HCT116 (cell line): ENCODE measurements at regions not wholly inside any gene's neighbourhood (a gene's known extent, or its start where the extent isn't known, plus 50 kb on each side); places are given as distances from the start of the nearest gene placed in this dataset.

Experiments used
- ATAC-seq: fragments of 200-7000 bp; cut with Tn5 transposase; 2 replicates; pipeline ENCODE4 v1.9.1; 2020; ENCODE audit warnings: mild to moderate bottlenecking, moderate library complexity
- BruUV-seq: library from RNA; stranded (reverse); fragments of 400-500 nt; replicated peaks from 2 replicates; lab custom pipeline; 2021; lab: Mats Ljungman, UMichigan
- CTCF ChIA-PET: fragments of 300-600 bp; sonication (Branson Sonifier 250); formaldehyde crosslinking; loops from one replicate; lab custom pipeline; 2021; ENCODE audit warnings: antibody characterized with exemption; lab: Charles Lee
- POLR2A ChIA-PET: fragments of 300-600, 350-600 bp; sonication (Branson Sonifier 250); formaldehyde crosslinking; loops from one replicate; lab custom pipeline; 2021; ENCODE audit warnings: antibody characterized with exemption; lab: Charles Lee
- RAD21 ChIA-PET, 2 experiments: fragments of 300-600 bp; sonication (Branson Sonifier 250); formaldehyde crosslinking; loops; one replicate each; lab custom pipeline; 2023; ENCODE audit warnings: low total read pairs in 2 of 2; ENCODE audit not compliant: uncharacterized antibody in 2 of 2, unreplicated experiment in 2 of 2, low non-redundant PET in 1 of 2; lab: Charles Lee
- DNase-seq: peaks from one replicate; pipeline ENCODE4 v3.0.0-alpha.2; 2010; ENCODE audit warnings: low read depth, low spot score
- H2AFZ ChIP-seq: fragments of 200-600 bp; shearing (Covaris generic), sonication (generic); 2 replicates; pipeline ENCODE4 v1.6.1; 2017; ENCODE audit warnings: low read depth, mixed run types, mixed read lengths, antibody characterized with exemption, low read length; ENCODE audit not compliant: poor library complexity, severe bottlenecking
- H3K27ac ChIP-seq: 2 replicates; pipeline ENCODE4 v1.5.1; 2012; ENCODE audit warnings: low read depth, low read length
- H3K27me3 ChIP-seq: fragments of 200-600 bp; sonication (generic); 2 replicates; pipeline ENCODE4 v1.6.1; 2016; ENCODE audit warnings: mixed run types, low read length, mixed read lengths; ENCODE audit not compliant: insufficient read depth
- H3K36me3 ChIP-seq, 2 experiments: fragments of 200-500 bp in 1 of 2; fragments of 200-600 bp in 1 of 2; sonication (Bioruptor generic) in 1 of 2; sonication (generic) in 1 of 2; 2 replicates each; pipeline versions ENCODE4 v1.5.1 to v1.6.1; 2014 to 2016; ENCODE audit warnings: low read length in 2 of 2, inconsistent platforms in 1 of 2, mixed read lengths in 1 of 2, mixed run types in 1 of 2; ENCODE audit not compliant: insufficient read depth in 2 of 2, control insufficient read depth in 1 of 2
- H3K4me1 ChIP-seq, 2 experiments: fragments of 200-600 bp in 1 of 2; sonication (generic) in 1 of 2; 2 replicates each; pipeline versions ENCODE4 v1.5.1 to v1.6.1; 2012 to 2017; ENCODE audit warnings: low read length in 2 of 2, inconsistent platforms in 1 of 2, mild to moderate bottlenecking in 1 of 2, mixed read lengths in 1 of 2, mixed run types in 1 of 2, moderate library complexity in 1 of 2; ENCODE audit not compliant: insufficient read depth in 2 of 2, control insufficient read depth in 1 of 2
- H3K4me2 ChIP-seq: fragments of 200-600 bp; sonication (generic); 2 replicates; pipeline ENCODE4 v1.6.1; 2017; ENCODE audit warnings: mixed run types, low read length, mixed read lengths
- H3K4me3 ChIP-seq, 2 experiments: fragments of 200-600 bp in 1 of 2; sonication (generic) in 1 of 2; replicated peaks in 1 of 2; 2 replicates each; pipeline ENCODE4 v1.5.1; 2011 to 2016; ENCODE audit warnings: low read length in 2 of 2, control low read depth in 1 of 2, low read depth in 1 of 2, mild to moderate bottlenecking in 1 of 2, mixed read lengths in 1 of 2, mixed run types in 1 of 2
- H3K79me2 ChIP-seq: fragments of 200-600 bp; sonication (generic); 2 replicates; pipeline ENCODE4 v1.6.1; 2017; ENCODE audit warnings: mild to moderate bottlenecking, mixed run types, low read length, moderate library complexity, mixed read lengths; ENCODE audit not compliant: insufficient read depth
- H3K9ac ChIP-seq: fragments of 200-600 bp; sonication (generic); 2 replicates; pipeline ENCODE4 v1.6.1; 2016; ENCODE audit warnings: low read length, mixed read lengths
- H3K9me2 ChIP-seq: fragments of 200-600 bp; sonication (generic), shearing (Covaris generic); 2 replicates; pipeline ENCODE4 v1.6.1; 2017; ENCODE audit warnings: mixed run types, mild to moderate bottlenecking, moderate library complexity; ENCODE audit not compliant: insufficient read depth
- H3K9me3 ChIP-seq, 2 experiments: fragments of 200-500 bp in 1 of 2; fragments of 200-600 bp in 1 of 2; sonication (Bioruptor generic) in 1 of 2; sonication (generic) in 1 of 2; 2 replicates each; pipeline ENCODE4 v1.6.1; 2014 to 2017; ENCODE audit warnings: low read length in 2 of 2, mixed read lengths in 2 of 2, inconsistent platforms in 1 of 2, low read depth in 1 of 2, mild to moderate bottlenecking in 1 of 2, mixed run types in 1 of 2, moderate library complexity in 1 of 2; ENCODE audit not compliant: control insufficient read depth in 1 of 2, insufficient read depth in 1 of 2
- H4K20me1 ChIP-seq: fragments of 200-600 bp; sonication (generic), shearing (Covaris generic); 2 replicates; pipeline ENCODE4 v1.6.1; 2017; ENCODE audit warnings: mixed run types, mild to moderate bottlenecking, moderate library complexity; ENCODE audit not compliant: insufficient read depth
- EZH2 ChIP-seq: fragments of 200-600 bp; sonication (generic); IDR thresholded peaks from 2 replicates; pipeline ENCODE4 v1.6.1; 2017; ENCODE audit warnings: antibody characterized with exemption, mixed run types
- FOSL1 ChIP-seq: IDR thresholded peaks from 2 replicates; pipeline ENCODE4 v1.6.1; 2012; ENCODE audit warnings: low read depth
- POLR2A ChIP-seq: IDR thresholded peaks from 2 replicates; pipeline ENCODE4 v1.7.0; 2011; ENCODE audit warnings: borderline replicate concordance; ENCODE audit not compliant: insufficient read depth, insufficient read length; ENCODE audit errors: extremely low read depth
- RAD21 ChIP-seq: IDR thresholded peaks from 2 replicates; pipeline ENCODE4 v1.6.1; 2012; ENCODE audit warnings: low read depth, mild to moderate bottlenecking
- SIN3A ChIP-seq: IDR thresholded peaks from 2 replicates; pipeline ENCODE4 v1.6.1; 2012; ENCODE audit warnings: low read depth
- SP1 ChIP-seq: IDR thresholded peaks from 2 replicates; pipeline ENCODE4 v1.6.1; 2012; ENCODE audit warnings: low read depth
- TCF7L2 ChIP-seq: IDR thresholded peaks from 2 replicates; pipeline ENCODE4 v1.7.0; 2011; ENCODE audit warnings: borderline replicate concordance, inconsistent platforms; ENCODE audit not compliant: insufficient read depth, insufficient read length; ENCODE audit errors: extremely low read depth
- YY1 ChIP-seq: IDR thresholded peaks from 2 replicates; pipeline ENCODE4 v1.6.1; 2011; ENCODE audit warnings: low read length, low read depth, moderate library complexity, mild to moderate bottlenecking; ENCODE audit not compliant: insufficient replicate concordance; ENCODE audit errors: extremely low read depth
- intact Hi-C: fragments of 100-400 bp; cut with micrococcal nuclease; formaldehyde crosslinking; loops from 2 replicates; pipeline ENCODE4 v1.10.0; 2022
- TF ChIP-seq, protein P1 (sequence below): IDR thresholded peaks from 2 replicates; pipeline ENCODE4 v1.6.1; 2012; ENCODE audit warnings: low read depth
- TF ChIP-seq, protein P2 (sequence below): IDR thresholded peaks from 2 replicates; pipeline ENCODE4 v1.6.1; 2012
- TF ChIP-seq, protein P3 (sequence below): IDR thresholded peaks from 2 replicates; pipeline ENCODE4 v1.6.1; 2011; ENCODE audit warnings: mild to moderate bottlenecking, low read length, moderate library complexity; ENCODE audit not compliant: insufficient replicate concordance; ENCODE audit errors: extremely low read depth

DNA sequence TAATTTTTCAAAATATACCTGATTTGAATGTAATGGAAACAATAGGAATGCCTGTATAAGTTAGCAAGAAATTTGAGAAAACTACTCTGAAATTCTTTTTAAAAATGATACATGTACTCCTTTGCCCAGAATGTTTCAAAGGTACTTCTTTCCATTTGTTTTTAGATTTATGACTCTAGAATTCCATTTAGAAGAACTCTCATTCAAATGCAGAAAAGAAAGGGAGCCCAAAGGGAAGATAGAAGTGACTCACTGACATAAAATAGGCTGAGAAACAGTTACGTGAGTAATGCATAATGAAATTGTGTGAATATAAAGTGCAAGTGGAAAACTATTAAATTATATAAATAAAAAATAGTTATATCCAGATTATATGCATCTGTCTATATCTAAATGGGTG is 926.3 kb downstream of the TAF11L14 start (continued):
- TF ChIP-seq, protein P1, sequence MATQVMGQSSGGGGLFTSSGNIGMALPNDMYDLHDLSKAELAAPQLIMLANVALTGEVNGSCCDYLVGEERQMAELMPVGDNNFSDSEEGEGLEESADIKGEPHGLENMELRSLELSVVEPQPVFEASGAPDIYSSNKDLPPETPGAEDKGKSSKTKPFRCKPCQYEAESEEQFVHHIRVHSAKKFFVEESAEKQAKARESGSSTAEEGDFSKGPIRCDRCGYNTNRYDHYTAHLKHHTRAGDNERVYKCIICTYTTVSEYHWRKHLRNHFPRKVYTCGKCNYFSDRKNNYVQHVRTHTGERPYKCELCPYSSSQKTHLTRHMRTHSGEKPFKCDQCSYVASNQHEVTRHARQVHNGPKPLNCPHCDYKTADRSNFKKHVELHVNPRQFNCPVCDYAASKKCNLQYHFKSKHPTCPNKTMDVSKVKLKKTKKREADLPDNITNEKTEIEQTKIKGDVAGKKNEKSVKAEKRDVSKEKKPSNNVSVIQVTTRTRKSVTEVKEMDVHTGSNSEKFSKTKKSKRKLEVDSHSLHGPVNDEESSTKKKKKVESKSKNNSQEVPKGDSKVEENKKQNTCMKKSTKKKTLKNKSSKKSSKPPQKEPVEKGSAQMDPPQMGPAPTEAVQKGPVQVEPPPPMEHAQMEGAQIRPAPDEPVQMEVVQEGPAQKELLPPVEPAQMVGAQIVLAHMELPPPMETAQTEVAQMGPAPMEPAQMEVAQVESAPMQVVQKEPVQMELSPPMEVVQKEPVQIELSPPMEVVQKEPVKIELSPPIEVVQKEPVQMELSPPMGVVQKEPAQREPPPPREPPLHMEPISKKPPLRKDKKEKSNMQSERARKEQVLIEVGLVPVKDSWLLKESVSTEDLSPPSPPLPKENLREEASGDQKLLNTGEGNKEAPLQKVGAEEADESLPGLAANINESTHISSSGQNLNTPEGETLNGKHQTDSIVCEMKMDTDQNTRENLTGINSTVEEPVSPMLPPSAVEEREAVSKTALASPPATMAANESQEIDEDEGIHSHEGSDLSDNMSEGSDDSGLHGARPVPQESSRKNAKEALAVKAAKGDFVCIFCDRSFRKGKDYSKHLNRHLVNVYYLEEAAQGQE: no peak
- TF ChIP-seq, protein P2, sequence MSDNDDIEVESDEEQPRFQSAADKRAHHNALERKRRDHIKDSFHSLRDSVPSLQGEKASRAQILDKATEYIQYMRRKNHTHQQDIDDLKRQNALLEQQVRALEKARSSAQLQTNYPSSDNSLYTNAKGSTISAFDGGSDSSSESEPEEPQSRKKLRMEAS: no peak

DNA sequence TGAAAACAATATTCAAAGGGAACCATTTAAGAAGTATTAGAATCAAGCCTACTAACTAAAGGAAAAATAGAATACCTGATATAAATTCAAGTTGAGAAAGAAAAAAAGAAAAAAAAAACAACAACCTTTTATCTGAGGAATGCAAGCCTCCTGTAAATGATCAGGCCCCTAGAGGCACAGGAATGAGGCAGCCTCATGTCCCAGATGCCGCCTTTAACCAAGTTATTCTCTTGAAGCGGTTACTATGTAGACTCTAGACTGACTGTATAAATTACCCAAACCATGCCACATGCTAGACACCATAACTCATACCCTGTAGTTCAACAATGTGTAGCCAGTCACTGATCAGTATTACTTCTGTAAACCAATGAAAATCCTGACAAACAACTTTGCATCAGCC is 929.6 kb downstream of the TAF11L14 start:
- H3K9me2 ChIP-seq: no peaks in the 10 kb centered on the region
- no peak overlapping the region for H2AFZ ChIP-seq
- H3K27ac ChIP-seq: no peak overlapping the region
- no TSS peak for BruUV-seq
- no peaks in the 10 kb centered on the region for H3K4me1 ChIP-seq
- no peaks in the 10 kb centered on the region for H4K20me1 ChIP-seq
- POLR2A ChIA-PET: no interaction called here
- no peaks in the 10 kb centered on the region for H3K27me3 ChIP-seq
- ATAC-seq (no peak), DNase-seq (no peak)
- no peak overlapping the region for H3K9ac ChIP-seq
- CTCF ChIA-PET: no interaction called here
- TF ChIP-seq POLR2A: no peak
- no peak for TF ChIP-seq YY1
- no peak for TF ChIP-seq RAD21
- no peak for TF ChIP-seq SP1
- TF ChIP-seq, protein P3, sequence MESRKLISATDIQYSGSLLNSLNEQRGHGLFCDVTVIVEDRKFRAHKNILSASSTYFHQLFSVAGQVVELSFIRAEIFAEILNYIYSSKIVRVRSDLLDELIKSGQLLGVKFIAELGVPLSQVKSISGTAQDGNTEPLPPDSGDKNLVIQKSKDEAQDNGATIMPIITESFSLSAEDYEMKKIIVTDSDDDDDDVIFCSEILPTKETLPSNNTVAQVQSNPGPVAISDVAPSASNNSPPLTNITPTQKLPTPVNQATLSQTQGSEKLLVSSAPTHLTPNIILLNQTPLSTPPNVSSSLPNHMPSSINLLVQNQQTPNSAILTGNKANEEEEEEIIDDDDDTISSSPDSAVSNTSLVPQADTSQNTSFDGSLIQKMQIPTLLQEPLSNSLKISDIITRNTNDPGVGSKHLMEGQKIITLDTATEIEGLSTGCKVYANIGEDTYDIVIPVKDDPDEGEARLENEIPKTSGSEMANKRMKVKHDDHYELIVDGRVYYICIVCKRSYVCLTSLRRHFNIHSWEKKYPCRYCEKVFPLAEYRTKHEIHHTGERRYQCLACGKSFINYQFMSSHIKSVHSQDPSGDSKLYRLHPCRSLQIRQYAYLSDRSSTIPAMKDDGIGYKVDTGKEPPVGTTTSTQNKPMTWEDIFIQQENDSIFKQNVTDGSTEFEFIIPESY: no peak
- TF ChIP-seq, protein P2: no peak
- TF ChIP-seq FOSL1: no peak
- TF ChIP-seq, protein P1: no peak
- no peak for TF ChIP-seq TCF7L2
- TF ChIP-seq EZH2: no peak
- TF ChIP-seq SIN3A: no peak
- intact Hi-C loops: no loop called here
- peaks cover 0 to 18% of the 10 kb centered on the region in 2 experiments; a peak in 3 of 4 replicates for H3K9me3 ChIP-seq
- no peak overlapping the region for H3K4me3 ChIP-seq
- RAD21 ChIA-PET: no interaction called here
- H3K4me2 ChIP-seq: no peak overlapping the region
- no peaks in the 10 kb centered on the region for H3K79me2 ChIP-seq
- no peaks in the 10 kb centered on the region for H3K36me3 ChIP-seq
